HepG2 (cell line): ENCODE measurements at regions not wholly inside any gene's neighbourhood (a gene's known extent, or its start where the extent isn't known, plus 50 kb on each side); places are given as distances from the start of the nearest gene placed in this dataset.

Experiments
- ATAC-seq: fragments of 200-7000 bp; cut with Tn5 transposase; 3 replicates; pipeline ENCODE4 v1.9.1; 2020; ENCODE audit warnings: mild to moderate bottlenecking, moderate library complexity
- BruUV-seq: library from RNA; stranded (reverse); fragments of 400-500 nt; replicated peaks from 2 replicates; lab custom pipeline; 2021; lab: Mats Ljungman, UMichigan
- CTCF ChIA-PET: fragments of 300-600 bp; formaldehyde crosslinking; extraction: SDS; loops from one replicate; lab custom pipeline; 2021; ENCODE audit warnings: low total read pairs, inconsistent platforms, low intra/inter-chr PET ratio; lab: Yijun Ruan, JAX
- POLR2A ChIA-PET: fragments of 350-600 bp; sonication (Branson Sonifier 250); formaldehyde crosslinking; loops from one replicate; lab custom pipeline; 2020; ENCODE audit warnings: antibody characterized with exemption, inconsistent platforms; lab: Yijun Ruan, JAX
- DNase-seq: peaks from one replicate; pipeline ENCODE4 v3.0.0-alpha.2; 2015; ENCODE audit warnings: low spot score
- FAIRE-seq: peaks from 3 replicates; lab custom pipeline; 2011; peaks lifted over from hg19 to GRCh38; lab: Jason Lieb, UNC
- H2AFZ ChIP-seq: one replicate; pipeline ENCODE4 v1.6.1; 2011; ENCODE audit warnings: low read length, inconsistent platforms
- H3K27ac ChIP-seq: fragments of 300-600 bp; 3 replicates; pipeline ENCODE4 v1.8.0; 2011; ENCODE audit warnings: mixed run types, mild to moderate bottlenecking, mixed read lengths, low read length, inconsistent platforms; ENCODE audit not compliant: insufficient read depth; ENCODE audit errors: extremely low read length
- H3K27me3 ChIP-seq, 2 experiments: fragments of 200-600 bp in 1 of 2; 2 replicates in 1 of 2; 3 replicates in 1 of 2; pipeline versions ENCODE4 v1.6.0 to v1.8.0; 2011; ENCODE audit warnings: low read length in 2 of 2, mild to moderate bottlenecking in 2 of 2, moderate library complexity in 2 of 2, inconsistent platforms in 1 of 2; ENCODE audit not compliant: insufficient read depth in 2 of 2, control insufficient read depth in 1 of 2
- H3K36me3 ChIP-seq, 2 experiments: fragments of 200-600 bp in 1 of 2; replicated peaks in 1 of 2; 2 replicates in 1 of 2; 3 replicates in 1 of 2; pipeline versions ENCODE4 v1.5.1 to v1.8.0; 2011; ENCODE audit warnings: low read length in 2 of 2, inconsistent platforms in 1 of 2; ENCODE audit not compliant: insufficient read depth in 2 of 2, control insufficient read depth in 1 of 2
- H3K4me1 ChIP-seq: 2 replicates; pipeline ENCODE4 v1.5.1; 2012; ENCODE audit warnings: low read length, inconsistent platforms; ENCODE audit not compliant: insufficient read depth
- H3K4me2 ChIP-seq: 2 replicates; pipeline ENCODE4 v1.6.0; 2011; ENCODE audit warnings: low read depth, low read length, inconsistent platforms
- H3K4me3 ChIP-seq, 3 experiments: fragments of 200-600 bp in 1 of 3; sonication (generic), shearing (Covaris generic) in 1 of 3; replicated peaks in 1 of 3; 2 replicates each; pipeline ENCODE4 v1.5.1; 2011 to 2016; ENCODE audit warnings: low read length in 3 of 3, inconsistent platforms in 2 of 3, low read depth in 2 of 3, mild to moderate bottlenecking in 2 of 3, control low read depth in 1 of 3, mixed read lengths in 1 of 3; ENCODE audit not compliant: insufficient read depth in 1 of 3
- H3K79me2 ChIP-seq: one replicate; pipeline ENCODE4 v1.6.1; 2011; ENCODE audit warnings: low read length, inconsistent platforms; ENCODE audit not compliant: insufficient read depth
- H3K9ac ChIP-seq: 2 replicates; pipeline ENCODE4 v1.6.0; 2011; ENCODE audit warnings: mild to moderate bottlenecking, low read depth, low read length, inconsistent platforms; ENCODE audit not compliant: insufficient read depth
- H3K9me3 ChIP-seq: 2 replicates; pipeline ENCODE4 v1.5.1; 2012; ENCODE audit warnings: mild to moderate bottlenecking, low read length
- H4K20me1 ChIP-seq: 2 replicates; pipeline ENCODE4 v1.6.0; 2011; ENCODE audit warnings: inconsistent platforms, mild to moderate bottlenecking, low read length, moderate library complexity; ENCODE audit not compliant: insufficient read depth
- GFI1 ChIP-seq: sonication (generic); formaldehyde crosslinking; IDR thresholded peaks from 2 replicates; pipeline ENCODE4 v1.5.0; 2020; ENCODE audit warnings: missing genetic modification reagents, mild to moderate bottlenecking, borderline replicate concordance
- KMT2B ChIP-seq: IDR thresholded peaks from 2 replicates; pipeline ENCODE4 v1.6.1; 2016; ENCODE audit warnings: missing genetic modification reagents, missing compliant biosample characterization
- MIER2 ChIP-seq: IDR thresholded peaks from 2 replicates; pipeline ENCODE4 v1.6.1; 2016; ENCODE audit warnings: missing biosample characterization, missing genetic modification reagents
- MZF1 ChIP-seq: sonication (generic); formaldehyde crosslinking; IDR thresholded peaks from 2 replicates; pipeline ENCODE4 v1.8.1; 2023; ENCODE audit warnings: mild to moderate bottlenecking, missing genetic modification reagents, borderline replicate concordance
- ZNF329 ChIP-seq: sonication (generic); formaldehyde crosslinking; IDR thresholded peaks from 2 replicates; pipeline ENCODE4 v1.9.0; 2021; ENCODE audit warnings: low read depth, mild to moderate bottlenecking, missing genetic modification reagents
- ZNF775 ChIP-seq: sonication (generic); formaldehyde crosslinking; IDR thresholded peaks from 2 replicates; pipeline ENCODE4 v1.4.0; 2020; ENCODE audit warnings: missing genetic modification reagents, mild to moderate bottlenecking, moderate library complexity, borderline replicate concordance
- ZNF839 ChIP-seq: sonication (generic); formaldehyde crosslinking; IDR thresholded peaks from 2 replicates; pipeline ENCODE4 v1.4.0; 2020; ENCODE audit warnings: missing genetic modification reagents, mild to moderate bottlenecking, borderline replicate concordance
- WGBS: methylation state at CpG from one replicate; pipeline ENCODE4 v1.1.6; 2017; ENCODE audit warnings: low lambda C conversion rate; 5-methylcytosine and 5-hydroxymethylcytosine counted together
- in situ Hi-C: cut with HindIII; loops from 2 replicates; pipeline ENCODE4 v1.10.0; 2017; ENCODE audit warnings: low pct_unique_long_range_greater_than_20kb; ENCODE audit not compliant: extremely low pct_ligation_motif_present
- intact Hi-C: fragments of 100-400 bp; cut with micrococcal nuclease; formaldehyde crosslinking; loops from one replicate; pipeline ENCODE4 v1.10.0; 2022; ENCODE audit not compliant: unreplicated experiment
- TF ChIP-seq, protein P1 (sequence below): sonication (generic); formaldehyde crosslinking; IDR thresholded peaks from 2 replicates; pipeline ENCODE4 v1.8.0; 2023; ENCODE audit warnings: mild to moderate bottlenecking, missing genetic modification reagents
- TF ChIP-seq, protein P2 (sequence below): sonication (generic); formaldehyde crosslinking; IDR thresholded peaks from 2 replicates; pipeline ENCODE4 v1.5.0; 2020; ENCODE audit warnings: mild to moderate bottlenecking, low read depth, missing genetic modification reagents, borderline replicate concordance
- TF ChIP-seq, protein P3 (sequence below): IDR thresholded peaks from 2 replicates; pipeline ENCODE4 v1.6.1; 2016; ENCODE audit warnings: low read depth, borderline replicate concordance

DNA sequence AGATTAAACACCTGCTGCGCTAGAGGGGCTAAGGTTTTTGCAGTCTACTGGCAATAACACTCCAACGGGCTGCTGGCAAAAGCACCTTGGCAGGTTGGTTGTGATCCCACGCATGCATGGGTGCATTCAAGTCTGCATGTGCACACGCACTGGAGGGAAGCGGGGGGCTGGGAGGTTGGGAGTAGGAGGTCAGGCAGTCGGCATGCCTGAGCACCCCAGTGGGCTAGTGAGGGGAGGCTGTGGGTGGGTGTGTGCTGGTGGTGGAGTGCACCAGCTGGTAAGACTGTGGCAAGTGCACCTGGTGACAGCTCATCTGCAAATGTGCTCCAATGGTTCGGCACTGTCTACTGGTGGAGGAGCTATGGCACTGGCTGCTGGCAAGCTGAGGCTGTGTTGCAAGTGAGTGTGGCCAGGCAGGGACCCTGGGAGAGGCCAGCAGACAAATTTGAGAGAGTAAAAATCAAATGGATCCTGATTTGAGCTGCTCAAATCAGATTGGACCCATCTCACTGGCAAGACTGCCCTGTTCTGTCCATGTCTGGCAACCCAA lies 460.6 kb upstream of the DSEL start:
- in situ Hi-C loops = no loop called here
- no TSS peak for BruUV-seq
- no peak overlapping the region for H3K9ac ChIP-seq
- H3K27ac ChIP-seq = no peak overlapping the region
- intact Hi-C loops = no loop called here
- no peaks in the 10 kb centered on the region for H3K27me3 ChIP-seq
- no peaks in the 10 kb centered on the region for H3K4me1 ChIP-seq
- 8% methylated on average over 4 of the region's 7 CpGs for WGBS
- no peak overlapping the region for H3K4me2 ChIP-seq
- TF ChIP-seq MZF1 (CRISPR knock-in tag) (no peak), KMT2B (CRISPR knock-in tag) (no peak)
- TF ChIP-seq, protein P1, sequence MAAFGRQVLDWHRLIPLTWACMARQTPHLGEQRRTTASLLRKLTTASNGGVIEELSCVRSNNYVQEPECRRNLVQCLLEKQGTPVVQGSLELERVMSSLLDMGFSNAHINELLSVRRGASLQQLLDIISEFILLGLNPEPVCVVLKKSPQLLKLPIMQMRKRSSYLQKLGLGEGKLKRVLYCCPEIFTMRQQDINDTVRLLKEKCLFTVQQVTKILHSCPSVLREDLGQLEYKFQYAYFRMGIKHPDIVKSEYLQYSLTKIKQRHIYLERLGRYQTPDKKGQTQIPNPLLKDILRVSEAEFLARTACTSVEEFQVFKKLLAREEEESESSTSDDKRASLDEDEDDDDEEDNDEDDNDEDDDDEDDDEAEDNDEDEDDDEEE (CRISPR knock-in tag) = no peak
- ChIA-PET POLR2A (no interaction called here), CTCF (no interaction called here)
- DNase-seq (no peak), ATAC-seq (no peak), FAIRE-seq (no peak)
- H2AFZ ChIP-seq = no peak overlapping the region
- H4K20me1 ChIP-seq = no peaks in the 10 kb centered on the region
- no peaks in the 10 kb centered on the region for H3K36me3 ChIP-seq
- no peak overlapping the region for H3K4me3 ChIP-seq
- H3K9me3 ChIP-seq = no peaks in the 10 kb centered on the region
- H3K79me2 ChIP-seq = no peaks in the 10 kb centered on the region

DNA sequence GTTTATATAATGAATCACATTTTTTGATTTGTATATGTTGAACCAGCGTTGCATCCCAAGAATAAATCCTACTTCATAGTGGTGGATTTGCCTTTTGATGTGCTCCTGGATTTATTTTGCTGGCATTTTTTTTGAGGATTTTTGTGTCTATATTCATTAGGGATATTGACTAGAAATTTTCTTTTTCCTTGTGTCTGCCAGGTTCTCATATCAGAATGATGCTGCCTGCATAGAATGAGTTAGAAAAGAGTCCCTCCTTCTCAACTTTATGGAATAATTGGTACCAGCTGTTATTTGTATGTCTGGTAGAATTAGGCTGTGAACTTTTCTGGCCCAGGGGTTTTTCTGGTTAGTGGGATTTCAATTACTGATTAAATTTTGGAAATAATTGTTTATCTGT lies 457.4 kb upstream of the DSEL start:
- no peak overlapping the region for H3K4me2 ChIP-seq
- ChIA-PET POLR2A (no interaction called here), CTCF (no interaction called here)
- FAIRE-seq = no peak
- H3K4me3 ChIP-seq = no peak overlapping the region
- WGBS = 0% methylated on average over 1 of the region's 1 CpG
- no peaks in the 10 kb centered on the region for H3K27me3 ChIP-seq
- no peaks in the 10 kb centered on the region for H3K4me1 ChIP-seq
- TF ChIP-seq GFI1 (CRISPR knock-in tag) (no peak), ZNF329 (no peak), MIER2 (CRISPR knock-in tag) (no peak), ZNF839 (CRISPR knock-in tag) (no peak), ZNF775 (CRISPR knock-in tag) (no peak)
- TF ChIP-seq, protein P2, sequence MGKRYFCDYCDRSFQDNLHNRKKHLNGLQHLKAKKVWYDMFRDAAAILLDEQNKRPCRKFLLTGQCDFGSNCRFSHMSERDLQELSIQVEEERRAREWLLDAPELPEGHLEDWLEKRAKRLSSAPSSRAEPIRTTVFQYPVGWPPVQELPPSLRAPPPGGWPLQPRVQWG (CRISPR knock-in tag) = no peak
- TF ChIP-seq, protein P3, sequence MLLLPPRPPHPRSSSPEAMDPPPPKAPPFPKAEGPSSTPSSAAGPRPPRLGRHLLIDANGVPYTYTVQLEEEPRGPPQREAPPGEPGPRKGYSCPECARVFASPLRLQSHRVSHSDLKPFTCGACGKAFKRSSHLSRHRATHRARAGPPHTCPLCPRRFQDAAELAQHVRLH (CRISPR knock-in tag) = no peak
- TF ChIP-seq, all 625 proteins: peak for 0
- no peak for ATAC-seq
- Histone ChIP-seq H4K20me1 (no peaks in the 10 kb centered on the region), H3K79me2 (no peaks in the 10 kb centered on the region), H3K9ac (no peak overlapping the region), H3K36me3 (no peaks in the 10 kb centered on the region), H3K9me3 (no peaks in the 10 kb centered on the region), H3K27ac (no peak overlapping the region), H2AFZ (no peak overlapping the region)
- intact Hi-C loops (no loop called here), in situ Hi-C loops (no loop called here)
- DNase-seq = no peak
- no TSS peak for BruUV-seq
